Immature natural killer cell (primary cell): ENCODE measurements at regions not wholly inside any gene's neighbourhood (a gene's known extent, or its start where the extent isn't known, plus 50 kb on each side); places are given as distances from the start of the nearest gene placed in this dataset.

Experiments
- DNase-seq, 3 donors: peaks; one replicate each; pipeline ENCODE4 v3.0.0; 2022; ENCODE audit warnings: mixed read lengths in 1 of 3
- H3K27ac Mint-ChIP-seq, 6 donors: one replicate each; pipeline ENCODE4 v1.8.0; 2020; ENCODE audit warnings: mixed read lengths in 6 of 6, mild to moderate bottlenecking in 5 of 6, inconsistent platforms in 4 of 6, moderate library complexity in 3 of 6
- H3K27me3 Mint-ChIP-seq, 3 donors: one replicate each; pipeline ENCODE4 v1.8.0; 2020 to 2021; ENCODE audit warnings: low read depth in 3 of 3, mild to moderate bottlenecking in 3 of 3, mixed read lengths in 3 of 3, moderate library complexity in 3 of 3, inconsistent platforms in 1 of 3
- H3K36me3 Mint-ChIP-seq, 3 donors: one replicate each; pipeline ENCODE4 v1.8.0; 2020; ENCODE audit warnings: mixed read lengths in 3 of 3, inconsistent platforms in 2 of 3, mild to moderate bottlenecking in 2 of 3
- H3K4me1 Mint-ChIP-seq, 2 donors: one replicate each; pipeline ENCODE4 v1.8.0; 2020; ENCODE audit warnings: inconsistent platforms in 2 of 2, mild to moderate bottlenecking in 2 of 2, mixed read lengths in 2 of 2, moderate library complexity in 1 of 2
- H3K4me3 Mint-ChIP-seq, 5 donors: one replicate each; pipeline ENCODE4 v1.8.0; 2020; ENCODE audit warnings: mild to moderate bottlenecking in 5 of 5, mixed read lengths in 5 of 5, inconsistent platforms in 3 of 5, moderate library complexity in 3 of 5
- H3K9me3 Mint-ChIP-seq, 6 donors: one replicate each; pipeline ENCODE4 v1.8.0; 2020; ENCODE audit warnings: mild to moderate bottlenecking in 6 of 6, mixed read lengths in 6 of 6, inconsistent platforms in 4 of 6, moderate library complexity in 3 of 6

GRCh38 chr5:29879401-29879800 is 1314.1 kb upstream of the CDH6 start:
- Mint-ChIP-seq H3K9me3 (peaks cover 19 to 51% (median 27%) of the 10 kb centered on the region in 6 donors), H3K4me3 (no peak overlapping the region), H3K36me3 (no peaks in the 10 kb centered on the region), H3K27ac (no peak overlapping the region), H3K27me3 (peaks cover 0 to 1% (median 0%) of the 10 kb centered on the region in 3 donors), H3K4me1 (no peaks in the 10 kb centered on the region)
- no peak for DNase-seq

GRCh38 chr5:29878599-29878998 is 1314.9 kb upstream of the CDH6 start:
- H3K9me3 Mint-ChIP-seq, result peaks cover 19 to 50% (median 25%) of the 10 kb centered on the region in 6 donors
- no peak for DNase-seq
- no peaks in the 10 kb centered on the region for H3K4me1 Mint-ChIP-seq
- no peak overlapping the region for H3K27ac Mint-ChIP-seq
- peaks cover 0 to 1% (median 0%) of the 10 kb centered on the region in 3 donors for H3K27me3 Mint-ChIP-seq
- H3K36me3 Mint-ChIP-seq, result no peaks in the 10 kb centered on the region
- H3K4me3 Mint-ChIP-seq, result no peak overlapping the region

GRCh38 chr5:29867155-29867554 is 1326.3 kb upstream of the CDH6 start:
- no peak overlapping the region for H3K27ac Mint-ChIP-seq
- DNase-seq, result no peak
- H3K4me1 Mint-ChIP-seq, result no peaks in the 10 kb centered on the region
- no peak overlapping the region for H3K4me3 Mint-ChIP-seq
- H3K36me3 Mint-ChIP-seq, result no peaks in the 10 kb centered on the region
- H3K27me3 Mint-ChIP-seq, result no peaks in the 10 kb centered on the region
- H3K9me3 Mint-ChIP-seq, result peaks cover 15 to 51% (median 34%) of the 10 kb centered on the region in 6 donors

GRCh38 chr5:29853711-29854220 is 1339.7 kb upstream of the CDH6 start:
- Mint-ChIP-seq H3K4me1 (no peaks in the 10 kb centered on the region), H3K27ac (no peak overlapping the region), H3K36me3 (peaks cover 0 to 4% (median 3%) of the 10 kb centered on the region in 3 donors), H3K9me3 (peaks cover 10 to 76% (median 58%) of the 10 kb centered on the region in 6 donors), H3K27me3 (peaks cover 0 to 2% (median 0%) of the 10 kb centered on the region in 3 donors), H3K4me3 (no peak overlapping the region)
- DNase-seq, result no peak

DNA sequence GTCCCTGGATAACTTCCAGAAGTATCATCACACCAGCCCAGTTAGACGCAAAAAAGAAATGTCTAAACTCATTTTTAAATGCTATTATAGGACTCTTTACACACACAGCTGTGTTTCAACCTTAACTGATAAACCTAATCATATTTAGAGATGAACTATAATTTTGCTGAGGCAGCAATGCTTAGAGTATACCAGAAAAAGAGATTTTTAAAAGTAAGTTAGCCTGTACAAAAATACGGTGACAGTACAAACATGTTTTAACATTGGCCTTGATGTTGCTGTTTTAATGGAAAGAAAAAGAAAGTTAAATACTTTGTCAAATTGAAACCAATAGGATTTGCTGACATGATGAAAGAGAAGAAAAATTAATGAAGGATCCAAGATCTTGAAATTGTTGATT is 1341.2 kb upstream of the CDH6 start:
- H3K27ac Mint-ChIP-seq, result no peak overlapping the region
- peaks cover 0 to 2% (median 0%) of the 10 kb centered on the region in 3 donors for H3K27me3 Mint-ChIP-seq
- no peak overlapping the region for H3K4me3 Mint-ChIP-seq
- peaks cover 14 to 73% (median 54%) of the 10 kb centered on the region in 6 donors for H3K9me3 Mint-ChIP-seq
- DNase-seq, result no peak
- peaks cover 0 to 4% (median 3%) of the 10 kb centered on the region in 3 donors for H3K36me3 Mint-ChIP-seq
- H3K4me1 Mint-ChIP-seq, result no peaks in the 10 kb centered on the region

GRCh38 chr5:29845206-29845605 is 1348.3 kb upstream of the CDH6 start:
- DNase-seq, result no peak
- H3K4me3 Mint-ChIP-seq, result no peak overlapping the region
- peaks cover 0 to 1% (median 0%) of the 10 kb centered on the region in 3 donors for H3K36me3 Mint-ChIP-seq
- no peaks in the 10 kb centered on the region for H3K27me3 Mint-ChIP-seq
- H3K4me1 Mint-ChIP-seq, result no peaks in the 10 kb centered on the region
- peaks cover 9 to 43% (median 27%) of the 10 kb centered on the region in 6 donors for H3K9me3 Mint-ChIP-seq
- H3K27ac Mint-ChIP-seq, result no peak overlapping the region

DNA sequence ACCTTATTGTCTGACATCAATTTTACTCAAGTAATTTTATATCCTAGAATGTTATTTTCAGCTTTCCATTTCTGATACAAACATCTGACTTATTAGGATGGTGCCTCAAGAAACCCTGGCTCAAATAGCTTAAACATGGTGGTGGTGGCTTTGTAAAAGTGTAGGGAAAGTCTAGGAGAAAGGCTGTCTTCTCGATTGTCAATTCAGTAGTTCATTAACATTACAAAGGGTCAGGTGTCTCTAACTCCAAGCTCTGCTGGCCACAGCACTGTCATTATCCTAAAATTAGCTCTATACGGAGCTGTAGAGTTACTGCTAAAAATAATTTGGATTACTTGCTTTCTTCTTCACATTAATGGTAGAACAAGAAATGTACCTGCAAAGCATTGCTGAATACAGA is 1360.1 kb upstream of the CDH6 start:
- peaks cover 11 to 57% (median 35%) of the 10 kb centered on the region in 6 donors for H3K9me3 Mint-ChIP-seq
- peaks cover 0 to 1% (median 0%) of the 10 kb centered on the region in 3 donors for H3K27me3 Mint-ChIP-seq
- DNase-seq, result no peak
- H3K4me1 Mint-ChIP-seq, result no peaks in the 10 kb centered on the region
- H3K4me3 Mint-ChIP-seq, result no peak overlapping the region
- H3K27ac Mint-ChIP-seq, result no peak overlapping the region
- no peaks in the 10 kb centered on the region for H3K36me3 Mint-ChIP-seq

DNA sequence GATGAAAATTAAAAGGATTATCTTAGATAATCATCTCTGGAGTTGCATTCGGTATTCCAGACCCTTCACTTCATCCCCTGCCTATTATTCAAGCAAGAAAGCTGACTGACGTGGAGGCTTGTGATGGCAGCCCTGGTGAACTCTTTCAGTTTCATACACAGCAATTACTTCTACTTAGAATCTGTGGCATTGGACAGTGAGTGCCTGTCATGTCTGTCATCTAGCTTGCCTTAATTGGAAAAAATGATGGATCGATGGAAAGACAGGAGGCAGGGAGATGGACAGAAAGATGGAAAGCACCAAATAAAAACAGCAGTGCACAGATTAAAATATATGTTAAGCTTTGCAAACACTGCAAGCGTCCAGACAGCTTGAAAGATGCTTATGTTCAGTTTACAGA is 1371.0 kb upstream of the CDH6 start:
- peaks cover 0 to 1% (median 0%) of the 10 kb centered on the region in 3 donors for H3K27me3 Mint-ChIP-seq
- no peak for DNase-seq

DNA sequence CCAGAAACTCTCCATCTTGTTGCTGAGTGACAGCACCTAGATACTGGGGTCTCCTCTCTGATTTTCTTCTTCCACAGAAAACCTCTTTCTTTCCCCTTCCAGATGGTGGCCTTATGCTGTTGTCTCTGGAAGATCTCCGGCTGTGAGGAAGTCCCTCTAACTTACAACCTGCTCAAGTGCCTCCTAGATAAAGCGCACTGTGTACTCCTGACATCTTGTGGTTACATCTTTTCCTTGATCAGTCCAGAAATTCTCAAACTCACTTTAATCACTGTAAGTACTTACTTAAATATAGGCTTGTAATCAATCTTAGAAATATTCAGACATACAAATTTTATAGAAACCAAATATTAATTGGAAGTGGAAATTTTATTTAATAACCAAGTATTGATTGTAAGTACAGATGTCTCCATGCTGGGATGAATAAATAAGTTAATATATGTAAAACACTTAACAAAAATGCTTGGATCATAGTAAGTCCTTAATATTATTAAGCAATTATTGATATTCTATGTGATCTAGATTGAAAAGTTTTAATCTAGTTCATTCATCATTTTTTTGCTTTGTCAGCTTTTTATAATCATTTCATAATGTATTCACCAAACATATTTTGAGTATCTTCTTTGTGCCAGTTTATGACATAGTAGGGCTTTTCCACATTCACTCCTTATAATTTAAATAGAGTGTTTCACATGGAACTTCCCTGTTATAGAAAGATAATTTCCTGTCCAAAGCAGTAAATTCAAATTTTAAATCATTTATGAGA is 1381.4 kb upstream of the CDH6 start:
- no peak overlapping the region for H3K27ac Mint-ChIP-seq
- H3K9me3 Mint-ChIP-seq, result peaks cover 5 to 45% (median 20%) of the 10 kb centered on the region in 6 donors
- no peaks in the 10 kb centered on the region for H3K36me3 Mint-ChIP-seq
- no peak overlapping the region for H3K4me3 Mint-ChIP-seq
- H3K27me3 Mint-ChIP-seq, result peaks cover 0 to 3% (median 0%) of the 10 kb centered on the region in 3 donors
- H3K4me1 Mint-ChIP-seq, result no peaks in the 10 kb centered on the region
- DNase-seq, result no peak

More for the DNA sequence above, 1371.0 kb upstream of the CDH6 start:
- Mint-ChIP-seq H3K36me3 (no peaks in the 10 kb centered on the region), H3K4me3 (no peak overlapping the region), H3K9me3 (peaks cover 2 to 49% (median 27%) of the 10 kb centered on the region in 6 donors), H3K4me1 (no peaks in the 10 kb centered on the region), H3K27ac (no peak overlapping the region)

GRCh38 chr5:29805804-29806203 is 1387.7 kb upstream of the CDH6 start:
- Mint-ChIP-seq H3K27me3 (no peaks in the 10 kb centered on the region), H3K4me1 (no peaks in the 10 kb centered on the region), H3K4me3 (no peak overlapping the region), H3K9me3 (peaks cover 7 to 46% (median 25%) of the 10 kb centered on the region in 6 donors), H3K27ac (no peak overlapping the region), H3K36me3 (no peaks in the 10 kb centered on the region)
- no peak for DNase-seq

- Mint-ChIP-seq H3K9me3 (peaks cover 14 to 33% (median 24%) of the 10 kb centered on the region in 6 donors), H3K36me3 (no peaks in the 10 kb centered on the region), H3K27ac (no peak overlapping the region), H3K4me1 (no peaks in the 10 kb centered on the region), H3K4me3 (no peak overlapping the region), H3K27me3 (no peaks in the 10 kb centered on the region)
- no peak for DNase-seq
Observed at GRCh38 chr5:29800752-29801151, 1392.7 kb upstream of the CDH6 start.

DNA sequence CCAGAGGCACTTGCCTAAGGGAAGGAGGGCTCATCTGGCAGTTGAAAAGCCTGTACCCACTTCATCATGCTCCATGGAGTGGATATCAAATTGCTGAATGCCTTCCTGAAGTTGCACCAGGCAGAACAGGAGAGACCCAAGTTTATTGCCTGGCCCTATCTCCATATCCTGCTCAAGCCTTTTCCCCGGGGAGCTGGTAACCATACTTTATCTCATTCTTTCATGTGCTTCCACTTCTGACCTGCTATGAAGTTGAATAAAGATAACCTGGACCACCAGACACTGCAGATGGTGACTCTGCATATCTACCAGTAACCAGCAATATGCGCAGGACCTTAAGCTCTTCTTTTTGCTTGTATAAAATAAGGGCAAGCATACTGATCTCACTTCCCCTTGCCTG is 1397.5 kb upstream of the CDH6 start:
- no peaks in the 10 kb centered on the region for H3K36me3 Mint-ChIP-seq
- H3K27me3 Mint-ChIP-seq, result peaks cover 0 to 1% (median 0%) of the 10 kb centered on the region in 3 donors
- H3K9me3 Mint-ChIP-seq, result peaks cover 16 to 33% (median 24%) of the 10 kb centered on the region in 6 donors
- no peak overlapping the region for H3K4me3 Mint-ChIP-seq
- no peak for DNase-seq
- no peaks in the 10 kb centered on the region for H3K4me1 Mint-ChIP-seq
- H3K27ac Mint-ChIP-seq, result no peak overlapping the region

GRCh38 chr5:29795096-29795652 is 1398.3 kb upstream of the CDH6 start:
- H3K27me3 Mint-ChIP-seq, result peaks cover 0 to 1% (median 0%) of the 10 kb centered on the region in 3 donors
- H3K4me3 Mint-ChIP-seq, result no peak overlapping the region
- H3K9me3 Mint-ChIP-seq, result peaks cover 11 to 28% (median 20%) of the 10 kb centered on the region in 6 donors
- no peak for DNase-seq
- no peaks in the 10 kb centered on the region for H3K36me3 Mint-ChIP-seq
- no peak overlapping the region for H3K27ac Mint-ChIP-seq
- no peaks in the 10 kb centered on the region for H3K4me1 Mint-ChIP-seq

DNA sequence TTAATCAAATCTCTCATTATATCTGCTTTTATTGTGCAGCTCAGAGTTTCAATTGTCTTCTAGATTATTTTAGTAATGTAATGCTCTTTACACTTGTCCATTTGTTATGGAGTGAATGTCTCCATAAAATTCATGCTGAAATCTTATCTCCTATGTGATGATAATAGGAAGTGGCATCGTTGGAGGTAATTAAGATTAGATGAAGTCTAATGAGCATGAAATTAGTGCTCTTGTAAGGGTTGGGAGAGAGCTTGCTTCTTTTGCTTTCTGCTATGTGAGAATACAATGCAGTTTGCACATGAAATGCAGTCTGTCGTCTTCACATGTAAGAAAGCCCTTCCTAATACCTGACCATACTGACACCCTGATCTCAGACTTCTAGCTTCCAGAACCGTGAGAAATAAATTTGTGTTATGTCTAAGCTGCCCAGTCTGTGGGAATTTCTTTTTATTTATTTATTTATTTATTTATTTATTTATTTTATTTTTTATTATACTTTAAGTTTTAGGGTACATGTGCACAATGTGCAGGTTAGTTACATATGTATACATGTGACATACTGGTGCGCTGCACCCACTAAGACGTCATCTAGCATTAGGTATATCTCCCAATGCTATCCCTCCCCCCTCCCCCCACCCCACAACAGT is 1399.2 kb upstream of the CDH6 start:
- Mint-ChIP-seq H3K4me1 (no peaks in the 10 kb centered on the region), H3K36me3 (no peaks in the 10 kb centered on the region)

More for the DNA sequence above, 1399.2 kb upstream of the CDH6 start:
- Mint-ChIP-seq H3K9me3 (peaks cover 11 to 25% (median 21%) of the 10 kb centered on the region in 6 donors), H3K4me3 (no peak overlapping the region), H3K27me3 (peaks cover 0 to 1% (median 0%) of the 10 kb centered on the region in 3 donors), H3K27ac (no peak overlapping the region)
- no peak for DNase-seq
